AG10803 (cell line): ENCODE measurements at regions not wholly inside any gene's neighbourhood (a gene's known extent, or its start where the extent isn't known, plus 50 kb on each side); places are given as distances from the start of the nearest gene placed in this dataset.

Experiments used
- DNase-seq: peaks from one replicate; pipeline ENCODE4 v3.0.0; 2010; ENCODE audit warnings: low read depth
- H3K4me3 ChIP-seq: 2 replicates; pipeline ENCODE4 v1.5.1; 2011; ENCODE audit warnings: mild to moderate bottlenecking, low read length, control low read depth
- CTCF ChIP-seq: conservative IDR thresholded peaks from 2 replicates; pipeline ENCODE4 v1.5.1; 2011; ENCODE audit warnings: mild to moderate bottlenecking, low read length, control low read depth, inconsistent platforms

- no peak for DNase-seq
- no peak overlapping the region for H3K4me3 ChIP-seq
- no peak for TF ChIP-seq CTCF
These were observed 327.0 kb downstream of the FOXL1 start for GRCh38 chr16:86905302-86905701.

- DNase-seq = no peak
- no peak overlapping the region for H3K4me3 ChIP-seq
- TF ChIP-seq CTCF = no peak
These were observed 328.3 kb downstream of the FOXL1 start for GRCh38 chr16:86906623-86907022.

GRCh38 chr16:86909359-86910160, 331.2 kb downstream of the FOXL1 start:
- no peak for DNase-seq
- no peak for TF ChIP-seq CTCF
- H3K4me3 ChIP-seq = no peak overlapping the region

GRCh38 chr16:86910161-86910769, 331.9 kb downstream of the FOXL1 start:
- DNase-seq = no peak
- no peak for TF ChIP-seq CTCF
- no peak overlapping the region for H3K4me3 ChIP-seq

- TF ChIP-seq CTCF = no peak
- no peak overlapping the region for H3K4me3 ChIP-seq
- DNase-seq = no peak
These were observed 333.1 kb downstream of the FOXL1 start for GRCh38 chr16:86911437-86911958.

- DNase-seq = no peak
- H3K4me3 ChIP-seq = no peak overlapping the region
- TF ChIP-seq CTCF = no peak
These were observed 335.5 kb downstream of the FOXL1 start for GRCh38 chr16:86913886-86914285.
